Right lobe of liver (tissue), 6 donors: ENCODE measurements at regions not wholly inside any gene's neighbourhood (a gene's known extent, or its start where the extent isn't known, plus 50 kb on each side); places are given as distances from the start of the nearest gene placed in this dataset.

Source experiments
- ATAC-seq, 4 donors: fragments of 200-7000 bp; cut with Tn5 transposase; one replicate each; pipeline ENCODE4 v1.9.1; 2020; ENCODE audit warnings: mild to moderate bottlenecking in 4 of 4, moderate library complexity in 4 of 4
- DNase-seq, 3 donors: peaks; one replicate each; pipeline ENCODE4 v3.0.0-alpha.2; 2020
- H3K27ac ChIP-seq, 3 donors: fragments of 200-600 bp; one replicate each; pipeline ENCODE4 v1.8.0; 2022
- H3K27me3 ChIP-seq, 2 donors: fragments of 200-600 bp; one replicate each; pipeline ENCODE4 v1.8.0; 2022
- H3K36me3 ChIP-seq, 4 donors: fragments of 200-600 bp; sonication (generic) in 1 of 4; one replicate each; pipeline versions ENCODE4 v1.5.1 to v1.8.0; 2017 to 2022; ENCODE audit warnings: control low read depth in 1 of 4
- H3K4me1 ChIP-seq, 4 donors: fragments of 200-600 bp; sonication (generic) in 1 of 4; one replicate each; pipeline versions ENCODE4 v1.5.1 to v1.8.0; 2017 to 2022; ENCODE audit warnings: control low read depth in 1 of 4
- H3K4me3 ChIP-seq, 3 donors: fragments of 200-600 bp; one replicate each; pipeline ENCODE4 v1.8.0; 2022
- H3K9me3 ChIP-seq, 4 donors: fragments of 200-600 bp; sonication (generic) in 1 of 4; one replicate each; pipeline versions ENCODE4 v1.5.1 to v1.8.0; 2017 to 2022; ENCODE audit warnings: control low read depth in 1 of 4
- CTCF ChIP-seq, 4 donors: fragments of 200-600 bp in 3 of 4; fragments of 450-650 bp in 1 of 4; IDR thresholded peaks; one replicate each; pipeline versions ENCODE4 v1.5.1 to v1.8.0; 2016 to 2022; ENCODE audit warnings: antibody characterized with exemption in 4 of 4, mild to moderate bottlenecking in 2 of 4
- POLR2A ChIP-seq: fragments of 450-650 bp; IDR thresholded peaks from one replicate; pipeline ENCODE4 v1.6.1; 2017; ENCODE audit warnings: antibody characterized with exemption, mild to moderate bottlenecking
- WGBS: methylation state at CpG from one replicate; pipeline ENCODE4 v1.1.6; 2018; ENCODE audit warnings: low coverage, low lambda C conversion rate; ENCODE audit not compliant: insufficient coverage; ENCODE audit errors: missing lambda C conversion rate; 5-methylcytosine and 5-hydroxymethylcytosine counted together
- intact Hi-C, 2 donors: fragments of 100-400 bp; cut with DNase I; formaldehyde crosslinking; loops; one replicate each; pipeline versions ENCODE4 v1.11.2 to v1.14.1; 2022
- donor health status: DM: no; HTN: yes; CAD: no.
- donor health status: DM: no; HTN: no; CAD: no.
- donor health status: DM: no; HTN: no; CAD: no.
- donor health status: DM: no; HTN: yes; CAD: no.
- donor health status: DM: no; HTN: yes; CAD: no.

GRCh38 chr1:229784834-229785233 is 158.8 kb downstream of the URB2 start:
- Histone ChIP-seq H3K4me1 (peaks cover 0 to 6% (median 0%) of the 10 kb centered on the region in 4 donors), H3K36me3 (no peaks in the 10 kb centered on the region), H3K27me3 (no peaks in the 10 kb centered on the region), H3K9me3 (no peaks in the 10 kb centered on the region), H3K4me3 (no peak overlapping the region), H3K27ac (no peak overlapping the region)
- WGBS = no CpG with 5 or more reads among the region's 1 CpG
- intact Hi-C loops = no loop called here
- DNase-seq (no peak), ATAC-seq (peak; percentile 71 to 89 (median 84))
- TF ChIP-seq CTCF (IDR thresholded peaks at IDR 0.05) = peak in 1 of 4 donors; percentile 29
- no peak for TF ChIP-seq POLR2A

- H3K9me3 ChIP-seq = no peaks in the 10 kb centered on the region
- DNase-seq = no peak
- H3K4me1 ChIP-seq = peaks cover 0 to 6% (median 0%) of the 10 kb centered on the region in 4 donors
- intact Hi-C loops = no loop called here
- TF ChIP-seq CTCF (IDR thresholded peaks at IDR 0.05) = no peak
- no peak for TF ChIP-seq POLR2A
- WGBS = 100% methylated on average over 2 of the region's 3 CpGs
- no peaks in the 10 kb centered on the region for H3K36me3 ChIP-seq
- H3K27me3 ChIP-seq = no peaks in the 10 kb centered on the region
- no peak overlapping the region for H3K4me3 ChIP-seq
- no peak for ATAC-seq
- no peak overlapping the region for H3K27ac ChIP-seq
Observed at GRCh38 chr1:229786974-229787610, 161.0 kb downstream of the URB2 start.

- WGBS = 81% methylated on average over 4 of the region's 6 CpGs
- no peak overlapping the region for H3K4me3 ChIP-seq
- intact Hi-C loops = no loop called here
Observed at GRCh38 chr1:229788004-229788403, 162.0 kb downstream of the URB2 start.

GRCh38 chr1:229792012-229792975 is 166.2 kb downstream of the URB2 start:
- no peaks in the 10 kb centered on the region for H3K9me3 ChIP-seq
- no peak overlapping the region for H3K27ac ChIP-seq
- WGBS = 80% methylated on average over 6 of the region's 6 CpGs
- H3K36me3 ChIP-seq = no peaks in the 10 kb centered on the region
- no peak overlapping the region for H3K4me3 ChIP-seq
- H3K4me1 ChIP-seq = no peaks in the 10 kb centered on the region
- intact Hi-C loops = no loop called here
- H3K27me3 ChIP-seq = no peaks in the 10 kb centered on the region
- TF ChIP-seq POLR2A (no peak), CTCF (IDR thresholded peaks at IDR 0.05) (no peak)
- DNase-seq (no peak), ATAC-seq (no peak)

More at GRCh38 chr1:229788004-229788403, 162.0 kb downstream of the URB2 start:
- H3K27me3 ChIP-seq = no peaks in the 10 kb centered on the region
- H3K9me3 ChIP-seq = no peaks in the 10 kb centered on the region
- TF ChIP-seq CTCF (IDR thresholded peaks at IDR 0.05) = no peak
- TF ChIP-seq POLR2A = no peak
- DNase-seq (no peak), ATAC-seq (no peak)
- H3K27ac ChIP-seq = no peak overlapping the region
- no peaks in the 10 kb centered on the region for H3K36me3 ChIP-seq
- peaks cover 0 to 6% (median 0%) of the 10 kb centered on the region in 4 donors for H3K4me1 ChIP-seq
